Naive B cell (primary cell): ENCODE measurements at regions not wholly inside any gene's neighbourhood (a gene's known extent, or its start where the extent isn't known, plus 50 kb on each side); places are given as distances from the start of the nearest gene placed in this dataset.

ENCODE experiments used
- ATAC-seq, 2 donors: fragments of 150-1000 bp; cut with Tn5 transposase; 2 replicates each; pipeline ENCODE4 v1.10.0; 2021; ENCODE audit warnings: low read depth in 2 of 2, mild to moderate bottlenecking in 2 of 2, moderate library complexity in 2 of 2
- DNase-seq: peaks from one replicate; pipeline ENCODE4 v3.0.0; 2022
- H3K27ac Mint-ChIP-seq, 6 donors: one replicate each; pipeline ENCODE4 v1.8.0; 2020 to 2022; ENCODE audit warnings: mild to moderate bottlenecking in 6 of 6, mixed read lengths in 6 of 6, moderate library complexity in 5 of 6, inconsistent platforms in 2 of 6
- H3K27me3 Mint-ChIP-seq, 3 donors: one replicate each; pipeline ENCODE4 v1.8.0; 2021 to 2022; ENCODE audit warnings: mixed read lengths in 3 of 3, mild to moderate bottlenecking in 1 of 3
- H3K36me3 Mint-ChIP-seq, 2 donors: one replicate each; pipeline ENCODE4 v1.8.0; 2020 to 2022; ENCODE audit warnings: mixed read lengths in 2 of 2, inconsistent platforms in 1 of 2, mild to moderate bottlenecking in 1 of 2
- H3K4me1 Mint-ChIP-seq, 3 donors: one replicate each; pipeline ENCODE4 v1.8.0; 2020 to 2022; ENCODE audit warnings: mixed read lengths in 3 of 3, inconsistent platforms in 1 of 3, mild to moderate bottlenecking in 1 of 3, moderate library complexity in 1 of 3
- H3K4me3 Mint-ChIP-seq, 8 donors: one replicate each; pipeline ENCODE4 v1.8.0; 2020 to 2022; ENCODE audit warnings: mild to moderate bottlenecking in 8 of 8, mixed read lengths in 8 of 8, moderate library complexity in 8 of 8, inconsistent platforms in 2 of 8
- H3K9me3 Mint-ChIP-seq, 7 donors: one replicate each; pipeline ENCODE4 v1.8.0; 2020 to 2022; ENCODE audit warnings: mixed read lengths in 7 of 7, mild to moderate bottlenecking in 5 of 7, inconsistent platforms in 2 of 7, moderate library complexity in 1 of 7

DNA sequence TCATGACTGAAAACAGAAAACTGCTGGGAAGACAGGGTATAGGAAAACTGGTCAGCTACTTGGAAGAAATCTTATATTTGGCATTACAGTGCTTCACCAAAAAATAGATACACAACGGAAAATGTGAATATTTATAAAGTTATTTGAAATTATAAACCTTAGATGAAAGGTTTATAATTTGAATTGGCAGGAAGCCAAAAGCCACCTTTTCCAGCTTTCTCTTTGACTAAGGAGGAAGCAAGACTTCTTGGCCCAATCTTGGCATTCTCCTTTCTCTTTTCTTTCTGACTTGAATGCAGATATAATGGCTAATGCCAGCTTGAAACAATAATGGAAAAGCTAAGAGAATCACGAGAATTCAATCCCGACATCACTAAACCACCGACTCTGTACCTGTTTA is 196.5 kb upstream of the PIK3C3 start:
- no peak overlapping the region for H3K27ac Mint-ChIP-seq
- H3K4me1 Mint-ChIP-seq: no peaks in the 10 kb centered on the region
- H3K27me3 Mint-ChIP-seq: peaks cover 0 to 7% (median 5%) of the 10 kb centered on the region in 3 donors

DNA sequence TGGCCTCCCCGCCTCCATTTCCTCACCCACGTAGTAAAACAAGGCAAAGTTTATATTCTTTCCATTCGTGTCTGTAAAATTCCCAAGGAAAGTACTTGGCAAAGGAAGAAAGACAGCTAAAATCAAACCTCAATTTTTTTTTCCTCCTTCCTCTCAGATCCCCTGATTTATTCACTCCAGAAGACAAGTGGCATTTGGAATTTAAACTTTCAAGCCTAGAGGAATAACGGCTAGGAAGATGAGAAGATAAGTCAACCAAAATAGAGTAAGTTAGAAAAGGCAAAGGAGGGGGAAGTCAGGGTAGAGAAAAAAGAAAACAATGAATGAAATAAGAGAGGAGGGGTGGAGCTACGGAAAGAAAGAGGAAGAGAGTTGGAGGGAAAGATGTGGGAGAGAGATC is 198.9 kb upstream of the PIK3C3 start:
- ATAC-seq: no peak
- DNase-seq: no peak

More for the DNA sequence above, 196.5 kb upstream of the PIK3C3 start:
- ATAC-seq (no peak), DNase-seq (no peak)
- Mint-ChIP-seq H3K9me3 (peaks cover 0 to 5% (median 0%) of the 10 kb centered on the region in 7 donors), H3K4me3 (no peak overlapping the region), H3K36me3 (no peaks in the 10 kb centered on the region)

DNA sequence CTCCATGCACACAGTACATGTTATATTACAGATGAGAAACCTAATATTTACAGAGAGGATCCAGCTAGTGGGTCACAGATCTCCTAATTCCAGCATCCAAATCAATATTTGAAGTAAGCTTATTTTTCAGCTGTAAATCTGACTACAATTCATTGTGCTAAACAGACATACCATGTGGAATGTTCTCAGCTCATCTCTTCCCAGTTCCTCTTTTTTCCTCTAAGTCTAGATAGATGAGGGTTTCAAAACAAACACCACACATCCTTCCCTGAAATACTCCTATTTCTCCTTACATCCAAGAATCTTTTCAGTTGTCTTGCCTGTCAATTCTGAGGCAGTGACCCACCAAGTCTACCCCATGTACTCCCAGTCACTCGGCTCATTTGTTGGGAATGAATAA is 200.7 kb upstream of the PIK3C3 start:
- Mint-ChIP-seq H3K4me1 (no peaks in the 10 kb centered on the region), H3K9me3 (peaks cover 0 to 5% (median 0%) of the 10 kb centered on the region in 7 donors), H3K36me3 (no peaks in the 10 kb centered on the region), H3K27me3 (no peaks in the 10 kb centered on the region), H3K4me3 (no peak overlapping the region), H3K27ac (no peak overlapping the region)
- DNase-seq (no peak), ATAC-seq (no peak)

More for the DNA sequence above, 198.9 kb upstream of the PIK3C3 start:
- Mint-ChIP-seq H3K4me3 (no peak overlapping the region), H3K27me3 (no peaks in the 10 kb centered on the region), H3K9me3 (peaks cover 0 to 5% (median 0%) of the 10 kb centered on the region in 7 donors), H3K36me3 (no peaks in the 10 kb centered on the region), H3K4me1 (no peaks in the 10 kb centered on the region), H3K27ac (no peak overlapping the region)

DNA sequence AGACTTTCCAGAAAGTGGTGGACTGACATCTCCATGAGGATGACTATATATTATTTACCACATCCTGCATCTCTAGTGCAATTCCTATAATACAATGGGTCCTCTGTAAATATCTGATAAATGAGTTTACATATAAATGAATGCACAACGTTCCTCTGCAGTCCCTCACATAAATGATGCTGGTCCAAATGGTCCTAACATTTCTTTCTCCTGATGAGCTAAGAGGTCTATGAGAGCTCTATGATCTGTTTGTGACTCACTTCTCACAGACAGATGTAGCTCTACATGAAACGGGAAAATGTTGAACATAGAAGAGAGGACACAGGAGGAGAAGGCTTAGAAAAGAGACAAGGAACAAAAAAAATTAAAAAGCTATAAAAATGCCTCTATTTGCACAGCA is 201.2 kb upstream of the PIK3C3 start:
- DNase-seq (no peak), ATAC-seq (no peak)
- Mint-ChIP-seq H3K9me3 (peaks cover 0 to 5% (median 0%) of the 10 kb centered on the region in 7 donors), H3K27ac (peak overlapping the region in 1 of 6 donors; percentile 12), H3K36me3 (no peaks in the 10 kb centered on the region), H3K4me1 (no peaks in the 10 kb centered on the region), H3K4me3 (no peak overlapping the region), H3K27me3 (no peaks in the 10 kb centered on the region)

DNA sequence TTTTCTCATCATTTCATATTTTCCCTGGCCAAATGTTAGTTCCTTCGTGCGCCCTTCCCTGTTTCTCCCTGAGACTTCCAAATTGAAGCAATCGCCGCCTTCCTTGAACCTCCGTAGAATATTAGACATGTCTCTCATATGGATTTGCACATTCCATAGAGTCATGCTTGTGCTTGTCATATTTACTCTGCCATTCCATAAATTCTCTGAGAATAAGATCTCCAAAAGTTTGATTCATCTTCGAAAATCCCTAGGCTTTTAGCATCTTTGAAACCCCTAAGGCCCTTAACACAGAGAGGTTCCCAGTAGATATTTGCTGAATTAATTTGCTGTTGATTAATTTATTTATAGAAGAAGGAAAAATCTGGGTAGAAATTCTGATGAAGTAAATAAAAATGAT is 202.2 kb upstream of the PIK3C3 start:
- Mint-ChIP-seq H3K27me3 (no peaks in the 10 kb centered on the region), H3K4me1 (no peaks in the 10 kb centered on the region), H3K9me3 (peaks cover 0 to 5% (median 0%) of the 10 kb centered on the region in 7 donors), H3K4me3 (no peak overlapping the region), H3K27ac (no peak overlapping the region), H3K36me3 (no peaks in the 10 kb centered on the region)
- no peak for ATAC-seq
- DNase-seq: no peak

DNA sequence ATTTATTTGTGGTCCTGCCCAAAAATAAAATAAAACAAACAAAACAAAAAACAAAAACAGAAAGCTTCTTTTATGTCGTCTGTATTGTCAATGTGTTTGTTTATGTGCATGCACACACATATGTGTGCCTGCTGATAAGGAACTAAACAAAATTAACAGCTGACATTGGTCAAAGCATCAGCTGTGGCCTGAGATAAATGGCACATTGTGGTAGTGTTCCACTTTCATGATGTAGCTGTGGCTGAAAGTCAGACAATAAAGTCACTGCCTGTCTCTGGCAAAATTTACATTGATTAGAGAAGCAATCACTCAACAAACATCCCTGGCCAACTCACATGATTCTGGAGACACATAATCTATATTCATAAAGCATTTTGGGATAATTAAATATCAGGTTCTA is 203.4 kb upstream of the PIK3C3 start:
- DNase-seq: no peak
- Mint-ChIP-seq H3K27me3 (no peaks in the 10 kb centered on the region), H3K36me3 (no peaks in the 10 kb centered on the region), H3K27ac (no peak overlapping the region), H3K4me1 (no peaks in the 10 kb centered on the region), H3K4me3 (no peak overlapping the region), H3K9me3 (peaks cover 0 to 5% (median 0%) of the 10 kb centered on the region in 7 donors)
- no peak for ATAC-seq

DNA sequence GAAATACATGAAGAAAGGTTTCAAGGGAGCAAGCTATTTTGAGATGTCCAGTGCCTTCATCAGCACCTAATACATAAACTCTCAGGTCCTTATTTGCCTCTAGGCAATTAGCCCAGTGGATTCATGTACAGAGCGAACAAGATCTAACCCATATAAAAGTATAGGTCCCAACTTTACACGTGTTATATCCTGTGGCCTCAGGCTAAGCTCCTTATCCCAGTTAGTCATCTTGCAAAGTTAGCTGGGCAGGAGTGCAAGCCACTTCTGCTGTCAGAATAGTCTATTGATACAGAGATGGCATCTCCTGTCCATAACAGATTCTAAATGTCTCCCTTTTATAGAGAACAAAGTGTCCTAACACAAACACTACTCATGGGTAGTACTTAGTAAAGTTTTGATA is 203.9 kb upstream of the PIK3C3 start:
- ATAC-seq (no peak), DNase-seq (no peak)
- Mint-ChIP-seq H3K36me3 (no peaks in the 10 kb centered on the region), H3K4me3 (no peak overlapping the region), H3K27me3 (no peaks in the 10 kb centered on the region), H3K27ac (no peak overlapping the region), H3K9me3 (peaks cover 0 to 2% (median 0%) of the 10 kb centered on the region in 7 donors), H3K4me1 (no peaks in the 10 kb centered on the region)

DNA sequence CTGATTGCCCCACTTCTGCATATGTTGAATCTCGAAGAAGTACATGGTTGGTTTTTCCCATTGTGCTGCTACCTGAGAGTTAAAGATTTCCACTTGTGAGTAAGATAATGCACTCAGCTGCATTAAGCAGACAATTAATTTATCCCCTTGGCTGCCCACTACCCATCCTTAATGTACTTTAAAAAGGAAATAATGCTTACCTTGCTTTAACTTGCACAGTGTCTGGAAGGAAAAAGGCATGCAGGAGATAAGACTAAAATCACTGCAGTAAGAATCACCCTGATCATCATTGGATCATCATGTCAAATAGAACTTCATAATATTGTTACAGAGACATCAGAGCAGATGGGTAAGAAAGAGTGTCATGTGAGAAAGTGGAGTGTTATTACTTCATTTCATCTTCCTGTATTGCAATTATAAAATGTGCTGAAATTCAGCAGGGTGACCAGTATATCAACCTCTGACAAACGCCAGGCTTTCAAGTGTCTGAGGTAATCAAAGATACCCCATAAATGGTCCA is 207.3 kb upstream of the PIK3C3 start:
- Mint-ChIP-seq H3K9me3 (peaks cover 0 to 2% (median 0%) of the 10 kb centered on the region in 7 donors), H3K36me3 (no peaks in the 10 kb centered on the region), H3K27me3 (no peaks in the 10 kb centered on the region), H3K4me1 (no peaks in the 10 kb centered on the region), H3K4me3 (no peak overlapping the region), H3K27ac (no peak overlapping the region)
- ATAC-seq (no peak), DNase-seq (no peak)

DNA sequence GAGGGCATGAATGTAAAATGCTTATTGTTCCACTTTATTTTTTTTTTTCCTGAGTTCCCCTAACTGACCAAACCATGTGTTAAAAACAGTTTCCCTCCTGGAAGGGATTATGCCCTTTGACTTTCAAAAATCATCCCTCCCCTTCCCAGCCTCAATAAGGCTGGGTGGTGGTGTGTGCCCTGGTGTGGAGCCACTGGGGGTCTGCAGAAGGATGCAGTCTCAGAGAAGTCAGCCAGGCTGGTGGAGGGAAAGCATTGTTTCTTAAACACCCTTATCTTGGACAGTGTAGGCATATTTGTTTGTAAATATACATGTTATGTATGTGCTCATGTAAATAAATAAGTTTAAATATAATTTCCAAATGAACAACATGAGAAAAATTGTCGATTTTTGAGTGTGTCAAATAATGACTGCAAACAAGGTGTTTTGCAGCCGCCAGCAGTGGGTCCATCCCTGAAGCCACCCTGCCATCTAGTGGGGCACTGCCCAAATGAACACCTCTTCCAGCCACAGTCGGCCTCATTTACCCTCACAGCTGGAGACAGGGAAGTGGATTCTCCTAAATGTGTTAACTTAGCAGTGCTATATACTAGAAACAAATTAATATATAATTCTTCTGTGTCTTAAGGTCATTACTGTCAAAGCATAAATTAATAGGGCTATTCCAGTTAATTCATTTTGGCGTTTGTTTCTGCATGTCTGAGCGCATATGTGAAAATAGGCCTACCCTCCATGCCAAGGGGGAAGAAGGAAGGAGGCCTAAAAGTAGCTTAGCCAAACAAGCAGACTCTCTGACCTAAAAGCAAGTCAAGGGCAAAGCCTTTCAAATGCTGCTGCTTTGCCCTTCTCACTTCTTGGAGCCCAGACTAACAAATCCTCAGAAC is 209.6 kb upstream of the PIK3C3 start:
- ATAC-seq (no peak), DNase-seq (no peak)
- H3K9me3 Mint-ChIP-seq: peaks cover 0 to 2% (median 0%) of the 10 kb centered on the region in 7 donors
- no peak overlapping the region for H3K27ac Mint-ChIP-seq
- no peaks in the 10 kb centered on the region for H3K27me3 Mint-ChIP-seq
- no peak overlapping the region for H3K4me3 Mint-ChIP-seq
- H3K36me3 Mint-ChIP-seq: no peaks in the 10 kb centered on the region
- H3K4me1 Mint-ChIP-seq: no peaks in the 10 kb centered on the region

DNA sequence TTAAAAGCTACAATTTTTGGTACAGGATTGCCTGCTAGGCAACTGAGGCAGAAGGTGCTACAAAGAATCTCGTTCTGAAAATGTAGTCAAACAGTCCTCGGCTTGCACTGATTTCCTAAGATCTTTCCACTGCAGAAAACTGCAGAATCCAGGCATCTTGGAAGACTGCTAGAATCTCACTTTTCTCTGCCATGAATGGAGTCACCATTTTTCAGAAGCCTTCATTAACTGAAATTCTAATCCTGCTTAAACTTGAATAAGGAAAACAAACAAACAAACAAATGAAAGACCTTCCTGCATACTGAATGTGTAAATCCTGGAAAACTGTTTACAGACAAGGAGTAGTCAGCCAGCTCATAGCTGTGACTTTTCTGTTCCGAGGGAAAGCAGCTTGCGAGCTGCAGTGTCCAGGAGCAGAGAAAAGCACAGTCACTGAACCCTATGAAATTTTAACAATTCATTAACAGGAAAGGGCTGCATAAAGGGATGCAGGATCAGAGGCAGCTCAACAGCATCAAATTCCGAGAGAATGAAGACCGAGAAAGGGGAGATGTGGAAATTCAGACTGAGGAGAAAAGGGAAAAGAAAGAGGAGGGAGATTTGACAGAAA is 210.5 kb upstream of the PIK3C3 start:
- Mint-ChIP-seq H3K4me1 (no peaks in the 10 kb centered on the region), H3K27ac (no peak overlapping the region), H3K27me3 (no peaks in the 10 kb centered on the region), H3K9me3 (peaks cover 0 to 2% (median 0%) of the 10 kb centered on the region in 7 donors), H3K36me3 (no peaks in the 10 kb centered on the region), H3K4me3 (no peak overlapping the region)
- no peak for ATAC-seq
- DNase-seq: no peak

DNA sequence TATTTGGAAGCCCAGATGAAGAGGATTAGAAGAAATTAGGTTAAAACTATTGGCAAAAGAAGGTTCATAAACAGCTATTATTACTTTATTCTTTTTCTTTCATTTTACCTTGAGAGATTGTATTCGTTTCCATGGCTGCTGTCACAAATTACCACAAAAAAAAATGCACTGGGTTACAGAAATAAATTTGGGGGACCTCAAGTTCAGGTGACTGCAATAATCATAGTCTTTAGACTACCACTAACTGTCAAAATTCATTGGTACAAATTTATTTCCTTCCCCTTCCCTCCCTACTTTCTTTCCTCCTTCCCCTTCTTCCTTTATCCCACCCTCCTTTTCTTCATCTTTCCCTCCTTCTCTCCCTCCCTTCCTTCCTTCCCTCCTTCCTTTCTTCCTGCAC is 217.8 kb upstream of the PIK3C3 start:
- Mint-ChIP-seq H3K4me1 (no peaks in the 10 kb centered on the region), H3K27ac (no peak overlapping the region), H3K27me3 (no peaks in the 10 kb centered on the region), H3K9me3 (peaks cover 0 to 6% (median 2%) of the 10 kb centered on the region in 7 donors), H3K36me3 (no peaks in the 10 kb centered on the region), H3K4me3 (no peak overlapping the region)
- ATAC-seq (no peak), DNase-seq (no peak)

DNA sequence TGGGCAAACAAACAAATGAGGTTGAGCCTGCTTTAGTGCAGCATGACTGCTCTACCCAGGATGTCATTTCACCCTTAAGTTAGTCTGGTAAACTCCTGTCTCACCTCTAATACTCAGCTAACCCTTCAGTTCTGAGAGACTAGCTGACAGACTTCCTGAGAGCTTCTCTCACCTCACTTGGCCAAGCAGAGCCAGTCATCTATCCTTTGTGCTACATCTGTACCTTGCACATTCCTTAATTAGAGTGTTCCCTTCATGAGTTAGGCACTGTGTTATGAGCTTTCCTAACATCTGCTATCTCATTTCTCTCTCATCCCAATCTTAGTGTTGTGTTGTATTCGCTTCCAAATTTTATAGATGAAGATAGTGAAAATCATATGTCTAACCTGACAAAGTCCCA is 220.1 kb upstream of the PIK3C3 start:
- H3K27ac Mint-ChIP-seq: no peak overlapping the region
- H3K4me1 Mint-ChIP-seq: no peaks in the 10 kb centered on the region
- peaks cover 0 to 6% (median 2%) of the 10 kb centered on the region in 7 donors for H3K9me3 Mint-ChIP-seq
- ATAC-seq (no peak), DNase-seq (no peak)
- H3K27me3 Mint-ChIP-seq: no peaks in the 10 kb centered on the region
- H3K36me3 Mint-ChIP-seq: no peaks in the 10 kb centered on the region
- no peak overlapping the region for H3K4me3 Mint-ChIP-seq

DNA sequence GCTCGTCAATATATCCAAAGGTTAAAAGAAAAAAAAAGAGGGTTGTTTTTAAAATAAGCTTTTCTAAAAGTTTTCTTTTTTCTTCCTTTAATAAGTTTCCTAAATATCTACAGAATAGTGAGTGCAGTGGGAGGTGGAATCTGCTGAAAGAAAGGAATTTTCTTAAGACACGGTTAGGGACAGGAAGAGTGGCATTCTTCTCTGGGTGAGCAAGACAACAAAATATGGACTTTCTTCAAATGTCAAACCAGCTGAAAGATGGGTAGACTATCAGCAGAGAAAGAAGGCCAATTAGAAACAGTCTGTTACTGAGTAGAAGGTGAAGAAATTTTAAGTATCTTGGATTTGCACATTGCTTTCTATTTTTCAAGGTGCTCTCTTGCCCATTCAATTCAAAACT is 222.7 kb upstream of the PIK3C3 start:
- DNase-seq (no peak), ATAC-seq (no peak)
- no peak overlapping the region for H3K27ac Mint-ChIP-seq
- H3K27me3 Mint-ChIP-seq: no peaks in the 10 kb centered on the region
- no peaks in the 10 kb centered on the region for H3K36me3 Mint-ChIP-seq
- H3K4me3 Mint-ChIP-seq: no peak overlapping the region
- H3K4me1 Mint-ChIP-seq: no peaks in the 10 kb centered on the region
- peaks cover 0 to 4% (median 0%) of the 10 kb centered on the region in 7 donors for H3K9me3 Mint-ChIP-seq

DNA sequence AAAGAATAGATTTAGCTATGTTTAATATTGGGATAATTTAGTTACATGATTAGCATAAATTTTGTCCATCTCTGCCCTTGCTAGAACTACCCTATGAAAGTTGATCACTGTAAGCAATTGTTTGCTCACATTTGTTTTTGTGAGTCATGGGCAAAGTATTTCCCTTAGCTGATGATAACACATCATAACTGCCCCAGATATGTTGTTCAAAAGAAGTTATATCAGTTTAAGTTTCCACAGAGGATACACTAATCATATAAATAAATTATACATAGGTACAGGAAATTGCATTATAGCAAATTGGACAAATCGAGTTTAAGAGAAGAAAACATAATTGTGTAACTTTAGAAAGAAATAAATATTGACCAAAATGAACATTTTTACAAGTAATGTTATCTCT is 223.2 kb upstream of the PIK3C3 start:
- Mint-ChIP-seq H3K36me3 (no peaks in the 10 kb centered on the region), H3K4me3 (no peak overlapping the region), H3K9me3 (peaks cover 0 to 4% (median 0%) of the 10 kb centered on the region in 7 donors)

More for the DNA sequence above, 223.2 kb upstream of the PIK3C3 start:
- ATAC-seq (no peak), DNase-seq (no peak)
- H3K4me1 Mint-ChIP-seq: no peaks in the 10 kb centered on the region
- H3K27ac Mint-ChIP-seq: no peak overlapping the region
- H3K27me3 Mint-ChIP-seq: no peaks in the 10 kb centered on the region
